ENCODE measurements at regions not wholly inside any gene's neighbourhood (a gene's known extent, or its start where the extent isn't known, plus 50 kb on each side); places are given as distances from the start of the nearest gene placed in this dataset.

GRCh38 chr3:139111392-139112229 lies 66.9 kb upstream of the PRR23C start (continued):
- TF ChIP-seq MAFF (IDR thresholded peaks at IDR 0.05; ENCODE audit: low read length) = no peak
- no peak for TF ChIP-seq NR2C1 (IDR thresholded peaks at IDR 0.05)
- TF ChIP-seq NR2C1 (tag; IDR thresholded peaks at IDR 0.05) = no peak
- TF ChIP-seq MYC (IDR thresholded peaks at IDR 0.05; ENCODE audit: low read depth, low read length) = peak; percentile 28; the same call in 1 of the 2 replicates
- TF ChIP-seq MYC (CRISPR knock-in tag; IDR thresholded peaks at IDR 0.05; ENCODE audit: borderline replicate concordance, low read depth) = no peak
- no peak for TF ChIP-seq PHB2 (IDR thresholded peaks at IDR 0.05; ENCODE audit: low read depth)
- TF ChIP-seq PREB (CRISPR knock-in tag; IDR thresholded peaks at IDR 0.05) = no peak
- TF ChIP-seq NFIC (IDR thresholded peaks at IDR 0.05) = no peak
- no peak for TF ChIP-seq HOMEZ (CRISPR knock-in tag; IDR thresholded peaks at IDR 0.05)
- TF ChIP-seq NCOA2 (IDR thresholded peaks at IDR 0.05; ENCODE audit: partially characterized antibody in 2 of 2) = no peak
- no peak for TF ChIP-seq ZFP36 (IDR thresholded peaks at IDR 0.05; ENCODE audit: low read depth, low read length, partially characterized antibody)
- no peak for TF ChIP-seq MGA (IDR thresholded peaks at IDR 0.05)
- TF ChIP-seq POLR2AphosphoS2 (IDR thresholded peaks at IDR 0.05; ENCODE audit: low read length) = no peak
